Activated CD8-positive, alpha-beta memory T cell treated with anti-CD3 and anti-CD28 coated beads, Interleukin-2, amount 10 ng/mL, durations not matched to agents 7 days and 5 days (primary cell): ENCODE measurements at regions not wholly inside any gene's neighbourhood (a gene's known extent, or its start where the extent isn't known, plus 50 kb on each side); places are given as distances from the start of the nearest gene placed in this dataset.
"Not testable (repeated sequence)": the region's sequence is repeated elsewhere in the genome, so short reads cannot be mapped to it uniquely, and the experiment has no call there.

ENCODE experiments used
- ATAC-seq: fragments of 150-1000 bp; cut with Tn5 transposase; one replicate; pipeline ENCODE4 v1.10.0; 2021; ENCODE audit warnings: moderate library complexity
- CTCF ChIA-PET: fragments of 350-600 bp; sonication (Branson Sonifier 250); formaldehyde crosslinking; loops from one replicate; lab custom pipeline; 2021; ENCODE audit warnings: antibody characterized with exemption; lab: Charles Lee
- DNase-seq: peaks from one replicate; pipeline ENCODE4 v3.0.0-alpha.2; 2020
- H3K27ac Mint-ChIP-seq: one replicate; pipeline ENCODE4 v1.8.0; 2021; ENCODE audit warnings: mild to moderate bottlenecking, mixed read lengths
- H3K27me3 Mint-ChIP-seq: one replicate; pipeline ENCODE4 v1.8.0; 2021; ENCODE audit warnings: mixed read lengths
- H3K36me3 Mint-ChIP-seq: one replicate; pipeline ENCODE4 v1.8.0; 2021; ENCODE audit warnings: mild to moderate bottlenecking, mixed read lengths
- H3K4me1 Mint-ChIP-seq: one replicate; pipeline ENCODE4 v1.8.0; 2021; ENCODE audit warnings: mixed read lengths
- H3K4me3 Mint-ChIP-seq: one replicate; pipeline ENCODE4 v1.8.0; 2021; ENCODE audit warnings: mild to moderate bottlenecking, moderate library complexity, mixed read lengths
- H3K9me3 Mint-ChIP-seq: one replicate; pipeline ENCODE4 v1.8.0; 2022; ENCODE audit warnings: low read depth, mixed read lengths

- H3K27ac Mint-ChIP-seq, H3K27me3 Mint-ChIP-seq, H3K4me3 Mint-ChIP-seq, H3K36me3 Mint-ChIP-seq, H3K4me1 Mint-ChIP-seq, CTCF ChIA-PET, ATAC-seq, DNase-seq, H3K9me3 Mint-ChIP-seq: not testable (repeated sequence)
Observed at GRCh38 chr1:69120126-69120741, 447.5 kb upstream of the LRRC7 start.

DNA sequence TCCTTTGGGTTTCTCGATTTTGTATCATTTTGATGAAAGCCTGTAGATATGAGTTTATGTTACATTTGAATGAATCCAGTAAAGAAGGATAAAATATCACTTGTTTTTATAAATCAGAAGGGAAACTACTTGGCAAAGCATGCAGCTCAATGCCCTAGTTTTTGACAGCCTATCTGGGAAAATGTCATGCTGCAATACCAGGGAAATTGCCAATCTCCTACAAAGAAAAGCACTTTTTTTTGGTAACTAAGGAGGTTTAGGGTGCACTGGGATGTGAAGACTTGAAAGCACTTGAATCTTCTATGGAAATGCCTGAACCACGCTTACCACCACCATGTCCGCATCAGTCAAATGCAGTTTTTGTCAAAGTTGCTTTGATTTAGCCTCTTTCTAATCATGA, 446.9 kb upstream of the LRRC7 start:
- Mint-ChIP-seq H3K4me1 (no peaks in the 10 kb centered on the region), H3K27me3 (no peaks in the 10 kb centered on the region), H3K4me3 (no peak overlapping the region), H3K36me3 (no peaks in the 10 kb centered on the region), H3K9me3 (peaks cover 5% of the 10 kb centered on the region), H3K27ac (no peak overlapping the region)
- ATAC-seq (no peak), DNase-seq (no peak)
- CTCF ChIA-PET, result no interaction called here

DNA sequence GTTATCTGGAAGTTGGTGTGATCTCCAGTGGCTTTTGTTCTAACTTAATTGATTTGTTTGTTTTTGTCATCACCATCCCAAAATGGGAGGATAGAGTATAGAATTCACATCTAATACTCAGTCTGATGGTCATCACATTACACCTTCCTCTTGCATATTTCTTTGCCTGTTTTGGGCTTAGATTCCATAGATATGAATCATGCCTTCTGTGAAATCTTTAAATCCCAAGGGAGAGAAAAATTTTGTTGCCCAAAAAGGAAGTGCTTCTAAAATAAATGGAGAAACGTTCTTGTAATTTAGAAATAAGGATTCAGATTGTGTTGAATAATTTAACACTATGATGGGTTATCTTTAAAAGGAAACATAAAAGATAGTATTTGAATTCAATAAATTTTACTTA, 446.0 kb upstream of the LRRC7 start:
- Mint-ChIP-seq H3K4me3 (no peak overlapping the region), H3K36me3 (no peaks in the 10 kb centered on the region), H3K27me3 (no peaks in the 10 kb centered on the region), H3K9me3 (peaks cover 5% of the 10 kb centered on the region), H3K27ac (no peak overlapping the region), H3K4me1 (no peaks in the 10 kb centered on the region)
- DNase-seq (no peak), ATAC-seq (no peak)
- CTCF ChIA-PET, result no interaction called here

- ATAC-seq (no peak), DNase-seq (no peak)
- H3K4me1 Mint-ChIP-seq, result no peaks in the 10 kb centered on the region
- no peak overlapping the region for H3K4me3 Mint-ChIP-seq
- no peak overlapping the region for H3K27ac Mint-ChIP-seq
- H3K27me3 Mint-ChIP-seq, result no peaks in the 10 kb centered on the region
- H3K9me3 Mint-ChIP-seq, result peaks cover 8% of the 10 kb centered on the region
- H3K36me3 Mint-ChIP-seq, result no peaks in the 10 kb centered on the region
- CTCF ChIA-PET, result no interaction called here
Observed at GRCh38 chr1:69122373-69122772, 445.3 kb upstream of the LRRC7 start.

DNA sequence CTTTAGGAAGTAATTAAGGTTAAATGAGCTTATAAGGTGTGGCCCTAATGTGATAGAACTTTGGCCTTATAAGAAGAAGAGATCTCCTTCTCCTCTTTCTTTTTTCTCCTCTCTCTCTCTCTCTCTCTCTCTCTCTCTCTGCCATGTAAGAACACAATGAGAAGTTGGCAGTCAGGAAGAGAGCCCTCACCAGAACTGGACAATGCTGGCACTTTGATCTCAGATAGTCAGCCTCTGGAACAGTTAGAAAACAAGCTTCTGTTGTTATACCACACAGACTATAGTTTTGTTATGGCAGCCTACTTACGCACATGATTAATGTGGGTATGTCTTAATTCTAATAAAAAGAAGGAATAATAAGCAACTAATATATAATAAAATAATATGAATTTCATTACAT, 444.2 kb upstream of the LRRC7 start:
- peaks cover 7% of the 10 kb centered on the region for H3K9me3 Mint-ChIP-seq

GRCh38 chr1:69126796-69127195, 440.9 kb upstream of the LRRC7 start:
- ATAC-seq (no peak), DNase-seq (no peak)
- no peak overlapping the region for H3K4me3 Mint-ChIP-seq
- CTCF ChIA-PET, result no interaction called here
- no peaks in the 10 kb centered on the region for H3K27me3 Mint-ChIP-seq
- no peaks in the 10 kb centered on the region for H3K36me3 Mint-ChIP-seq
- peaks cover 6% of the 10 kb centered on the region for H3K9me3 Mint-ChIP-seq
- H3K4me1 Mint-ChIP-seq, result no peaks in the 10 kb centered on the region
- H3K27ac Mint-ChIP-seq, result no peak overlapping the region

More for the DNA sequence above, 444.2 kb upstream of the LRRC7 start:
- no peaks in the 10 kb centered on the region for H3K27me3 Mint-ChIP-seq
- H3K4me3 Mint-ChIP-seq, result no peak overlapping the region
- ATAC-seq, result no peak
- no peaks in the 10 kb centered on the region for H3K4me1 Mint-ChIP-seq
- no peak overlapping the region for H3K27ac Mint-ChIP-seq
- no peak for DNase-seq
- CTCF ChIA-PET, result no interaction called here
- no peaks in the 10 kb centered on the region for H3K36me3 Mint-ChIP-seq

GRCh38 chr1:69128204-69128603, 439.5 kb upstream of the LRRC7 start:
- H3K27ac Mint-ChIP-seq, result no peak overlapping the region
- H3K36me3 Mint-ChIP-seq, result no peaks in the 10 kb centered on the region
- peaks cover 6% of the 10 kb centered on the region for H3K9me3 Mint-ChIP-seq
- no peaks in the 10 kb centered on the region for H3K27me3 Mint-ChIP-seq
- CTCF ChIA-PET, result no interaction called here
- no peak for DNase-seq
- no peaks in the 10 kb centered on the region for H3K4me1 Mint-ChIP-seq
- ATAC-seq, result no peak
- H3K4me3 Mint-ChIP-seq, result no peak overlapping the region

DNA sequence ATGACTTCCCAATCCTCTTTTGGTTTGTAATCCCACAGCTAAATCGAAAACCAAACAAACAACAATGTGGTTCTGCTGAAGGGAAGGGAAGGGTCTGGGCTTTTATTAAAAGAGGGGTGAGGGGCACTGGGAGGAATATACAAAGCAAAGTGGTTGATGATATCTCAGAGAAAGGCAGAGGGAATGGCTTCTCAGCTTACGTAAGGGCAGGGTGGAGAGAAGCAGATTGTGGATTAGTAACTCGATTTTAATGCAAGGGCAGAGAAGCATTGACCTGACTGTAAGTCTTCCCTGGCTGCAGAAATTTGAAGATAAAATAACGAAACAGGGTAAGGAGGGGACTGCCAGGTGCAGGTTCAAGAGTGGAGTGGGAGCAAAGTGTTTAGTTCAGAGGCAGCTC, 438.2 kb upstream of the LRRC7 start:
- Mint-ChIP-seq H3K4me1 (no peaks in the 10 kb centered on the region), H3K9me3 (peaks cover 6% of the 10 kb centered on the region), H3K27ac (no peak overlapping the region), H3K4me3 (no peak overlapping the region), H3K27me3 (no peaks in the 10 kb centered on the region), H3K36me3 (no peaks in the 10 kb centered on the region)
- ATAC-seq (no peak), DNase-seq (no peak)
- CTCF ChIA-PET, result no interaction called here

DNA sequence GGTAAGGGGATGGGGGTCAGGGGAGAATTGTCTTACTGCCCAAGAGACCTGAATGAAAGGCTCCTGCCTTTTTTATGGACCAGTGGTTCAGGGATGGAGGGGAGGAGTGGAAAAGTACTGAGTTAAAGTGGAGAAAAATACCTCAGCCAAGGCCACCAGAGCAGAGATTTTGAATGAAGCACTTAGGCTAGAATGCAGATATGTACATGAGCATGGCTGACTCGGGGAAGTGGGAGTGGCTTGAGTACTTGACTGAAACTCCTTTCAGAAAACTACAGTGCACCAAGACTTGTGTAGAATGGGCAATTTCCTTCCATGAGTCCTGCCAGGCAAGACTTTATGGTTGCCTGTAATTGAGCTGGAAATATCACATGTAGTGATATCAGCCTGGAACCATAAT, 429.6 kb upstream of the LRRC7 start:
- Mint-ChIP-seq H3K27me3 (no peaks in the 10 kb centered on the region), H3K4me3 (no peak overlapping the region), H3K9me3 (peaks cover 21% of the 10 kb centered on the region), H3K4me1 (no peaks in the 10 kb centered on the region), H3K36me3 (no peaks in the 10 kb centered on the region), H3K27ac (no peak overlapping the region)
- no peak for ATAC-seq
- no peak for DNase-seq
- CTCF ChIA-PET, result interaction anchor here (0.6 kb wide), 1 partner anchor 1160 kb away, joined by 3 read pairs; no protein-coding TSS in a partner anchor

DNA sequence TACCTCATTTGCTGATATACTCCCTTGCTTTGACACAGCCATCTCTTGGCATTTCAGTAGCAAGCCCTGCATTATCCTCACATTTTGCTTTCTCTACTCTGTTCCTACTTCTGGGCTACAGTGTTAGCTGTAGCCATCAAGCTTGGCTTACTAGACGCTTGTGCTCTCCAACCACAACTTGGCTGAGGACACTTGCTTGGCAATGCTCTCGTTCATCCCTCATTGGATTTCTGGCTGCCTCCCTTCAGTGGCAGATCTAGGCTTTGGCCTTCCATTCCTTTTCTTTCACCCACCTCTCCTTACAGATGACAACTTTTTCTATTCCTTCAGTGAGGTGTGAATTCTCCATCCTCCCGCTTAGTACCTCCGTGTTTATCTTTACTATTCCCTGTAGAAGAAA, 428.7 kb upstream of the LRRC7 start:
- no peaks in the 10 kb centered on the region for H3K27me3 Mint-ChIP-seq

GRCh38 chr1:69146303-69146702, 421.4 kb upstream of the LRRC7 start:
- no peak for ATAC-seq
- H3K4me3 Mint-ChIP-seq, result no peak overlapping the region
- H3K27me3 Mint-ChIP-seq, result no peaks in the 10 kb centered on the region
- no peak overlapping the region for H3K27ac Mint-ChIP-seq
- no peaks in the 10 kb centered on the region for H3K36me3 Mint-ChIP-seq
- peaks cover 5% of the 10 kb centered on the region for H3K9me3 Mint-ChIP-seq
- no peaks in the 10 kb centered on the region for H3K4me1 Mint-ChIP-seq
- CTCF ChIA-PET, result no interaction called here
- DNase-seq, result no peak

More for the DNA sequence above, 428.7 kb upstream of the LRRC7 start:
- Mint-ChIP-seq H3K36me3 (no peaks in the 10 kb centered on the region), H3K9me3 (peaks cover 21% of the 10 kb centered on the region), H3K27ac (no peak overlapping the region), H3K4me1 (no peaks in the 10 kb centered on the region), H3K4me3 (no peak overlapping the region)
- ATAC-seq (no peak), DNase-seq (no peak)
- CTCF ChIA-PET, result interaction anchor here (0.6 kb wide), 1 partner anchor 1161 kb away, joined by 3 read pairs; no protein-coding TSS in a partner anchor

DNA sequence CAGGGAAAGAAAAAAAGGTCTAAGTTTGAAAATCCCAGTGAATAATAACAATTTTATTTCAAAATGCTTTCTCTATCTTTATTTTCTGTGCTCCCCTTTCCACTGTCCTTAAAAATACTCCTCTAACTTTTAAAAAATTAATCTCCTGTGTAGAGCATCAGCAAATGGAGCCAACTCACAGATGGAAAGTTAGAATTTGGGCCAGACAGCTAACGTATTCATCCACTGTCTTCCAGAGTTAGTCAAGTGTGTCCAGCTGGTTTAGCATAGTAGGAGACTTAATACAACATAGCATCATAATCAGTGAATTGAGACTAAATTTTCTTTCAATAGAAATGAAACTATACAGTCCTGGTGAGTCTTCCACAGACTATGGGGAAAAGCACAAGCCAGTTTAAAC, 419.0 kb upstream of the LRRC7 start:
- CTCF ChIA-PET, result no interaction called here
- Mint-ChIP-seq H3K4me3 (no peak overlapping the region), H3K4me1 (no peaks in the 10 kb centered on the region), H3K27me3 (no peaks in the 10 kb centered on the region), H3K36me3 (no peaks in the 10 kb centered on the region), H3K9me3 (peaks cover 5% of the 10 kb centered on the region), H3K27ac (no peak overlapping the region)
- DNase-seq (no peak), ATAC-seq (no peak)

DNA sequence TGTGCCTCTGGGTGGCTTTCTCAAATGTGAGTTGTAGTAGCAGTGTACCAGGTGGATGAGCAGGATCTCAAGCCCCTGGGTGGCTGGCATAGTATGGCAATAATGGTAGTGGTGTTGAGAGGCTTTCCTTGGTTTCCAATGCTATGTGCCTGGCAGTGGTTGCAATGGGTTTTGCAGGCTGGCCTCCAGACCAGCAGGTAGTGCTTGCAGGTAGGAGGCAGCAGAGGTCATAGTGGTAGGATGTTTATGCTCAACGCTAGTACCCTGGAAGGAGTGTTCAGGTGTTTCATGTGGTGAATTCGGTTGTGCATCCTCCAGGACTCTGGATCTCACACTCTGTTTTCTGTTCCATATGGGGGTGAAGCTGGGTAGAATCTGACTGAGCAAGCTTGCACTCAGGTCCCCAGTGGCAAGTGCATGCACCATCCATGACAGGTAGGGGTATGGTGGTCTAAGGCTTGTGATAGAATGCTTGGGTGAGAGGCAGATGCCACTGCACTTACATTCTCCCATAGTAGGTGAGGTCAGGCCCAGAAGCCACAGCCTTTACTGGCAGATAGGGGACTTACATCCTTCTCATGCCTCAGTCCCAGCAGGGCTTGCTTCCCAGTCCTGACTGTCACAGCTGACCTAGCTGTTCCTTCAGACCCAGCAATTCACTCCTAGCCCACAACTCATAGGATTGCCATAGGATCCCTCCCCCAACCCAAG, 410.5 kb upstream of the LRRC7 start:
- ATAC-seq (no peak), DNase-seq (no peak)
- Mint-ChIP-seq H3K36me3 (no peaks in the 10 kb centered on the region), H3K4me1 (no peaks in the 10 kb centered on the region), H3K27me3 (no peaks in the 10 kb centered on the region), H3K9me3 (peaks cover 14% of the 10 kb centered on the region), H3K4me3 (no peak overlapping the region), H3K27ac (no peak overlapping the region)
- CTCF ChIA-PET, result no interaction called here

- Mint-ChIP-seq H3K27me3 (no peaks in the 10 kb centered on the region), H3K4me3 (no peak overlapping the region), H3K36me3 (no peaks in the 10 kb centered on the region), H3K9me3 (peaks cover 9% of the 10 kb centered on the region), H3K4me1 (no peaks in the 10 kb centered on the region), H3K27ac (no peak overlapping the region)
- CTCF ChIA-PET, result no interaction called here
- DNase-seq (no peak), ATAC-seq (no peak)
Observed at GRCh38 chr1:69163241-69163640, 404.5 kb upstream of the LRRC7 start.
